LNCAP (cell line): ENCODE measurements at regions not wholly inside any gene's neighbourhood (a gene's known extent, or its start where the extent isn't known, plus 50 kb on each side); places are given as distances from the start of the nearest gene placed in this dataset.

ENCODE experiments used
- CTCF ChIP-seq: fragments of 450-650 bp; IDR thresholded peaks from 2 replicates; pipeline ENCODE4 v1.5.1; 2017; ENCODE audit warnings: mild to moderate bottlenecking

- no peak for TF ChIP-seq CTCF
Measured at GRCh38 chrX:39516427-39516841, 581.3 kb downstream of the BCOR start.

- TF ChIP-seq CTCF = no peak
Measured at GRCh38 chrX:39518476-39519029, 579.2 kb downstream of the BCOR start.

DNA sequence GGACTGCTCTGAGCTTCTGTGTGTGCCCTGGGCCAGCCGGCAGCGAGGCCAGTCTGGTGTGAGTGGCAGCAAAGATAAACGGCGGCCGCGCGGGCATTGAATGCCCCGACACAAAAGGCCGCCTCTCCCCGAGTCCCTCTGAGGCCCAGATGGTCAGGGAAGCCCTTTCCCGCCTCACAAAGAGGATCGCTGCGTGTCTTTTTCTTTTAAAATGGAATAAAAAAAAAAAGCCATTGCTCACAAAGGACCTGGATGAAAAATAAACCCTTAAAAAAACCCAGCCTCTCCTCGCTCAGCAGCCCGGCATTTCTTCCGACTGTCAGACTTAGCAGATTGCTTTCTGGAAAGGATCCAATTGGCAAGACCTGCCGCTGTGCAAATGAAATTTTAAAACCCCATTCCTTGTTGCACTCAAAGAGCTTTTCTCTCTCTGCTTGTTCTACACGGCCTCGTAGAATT lies 578.7 kb downstream of the BCOR start:
- TF ChIP-seq CTCF = no peak

DNA sequence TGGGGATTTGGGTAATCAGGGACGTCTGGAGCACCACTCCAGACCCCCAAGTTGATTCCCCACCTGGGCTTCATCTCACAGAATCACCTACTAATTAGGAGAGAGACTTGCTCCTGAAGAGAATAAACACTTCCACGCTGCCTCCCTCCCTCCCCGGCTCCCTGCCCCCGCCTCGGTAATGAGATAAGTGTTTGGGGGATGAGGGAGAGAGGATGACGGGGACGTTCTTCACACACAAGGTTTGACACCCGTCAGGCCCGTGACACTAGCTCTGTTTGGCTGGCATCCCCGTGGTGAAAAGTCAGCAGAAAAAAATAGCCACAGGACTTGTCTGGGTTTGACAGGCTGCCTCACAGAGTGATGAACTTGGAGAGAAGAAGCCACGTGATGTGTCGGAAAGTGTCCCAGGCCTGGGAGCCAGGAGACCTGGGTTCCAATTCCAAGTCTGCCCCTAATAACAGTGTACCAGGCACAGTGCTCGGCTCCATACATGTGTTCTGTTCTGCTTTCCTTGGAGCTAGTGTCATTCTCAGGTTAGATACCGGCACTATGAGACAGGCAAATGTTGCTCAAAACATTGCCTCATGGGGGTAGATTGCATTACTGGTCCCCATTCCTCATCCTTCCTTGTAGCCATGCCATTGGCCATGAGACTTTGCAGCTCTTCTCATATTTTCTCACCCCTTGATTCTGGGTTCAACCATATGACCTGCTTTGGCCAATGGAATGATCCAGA lies 578.0 kb downstream of the BCOR start:
- no peak for TF ChIP-seq CTCF

DNA sequence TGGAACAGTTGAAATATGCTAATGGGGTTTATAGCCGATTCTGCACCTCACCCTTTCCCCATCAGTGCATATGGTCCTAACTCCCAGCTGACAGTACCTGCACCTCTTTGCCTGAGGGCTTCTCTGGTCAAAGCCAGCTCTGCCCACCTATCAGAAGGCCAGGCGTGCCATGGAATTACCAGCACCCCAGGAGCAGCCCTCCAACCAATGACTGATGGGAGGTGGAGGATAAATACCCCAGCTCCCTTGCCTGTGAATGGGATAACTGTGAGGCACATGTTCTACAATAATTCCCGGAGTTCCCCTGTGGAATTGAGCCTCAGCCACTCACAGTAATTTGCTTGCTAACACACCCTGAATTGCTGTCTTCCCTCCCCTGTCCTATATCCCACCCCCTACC lies 572.0 kb downstream of the BCOR start:
- no peak for TF ChIP-seq CTCF

- TF ChIP-seq CTCF = no peak
Measured at GRCh38 chrX:39527025-39527424, 570.7 kb downstream of the BCOR start.

DNA sequence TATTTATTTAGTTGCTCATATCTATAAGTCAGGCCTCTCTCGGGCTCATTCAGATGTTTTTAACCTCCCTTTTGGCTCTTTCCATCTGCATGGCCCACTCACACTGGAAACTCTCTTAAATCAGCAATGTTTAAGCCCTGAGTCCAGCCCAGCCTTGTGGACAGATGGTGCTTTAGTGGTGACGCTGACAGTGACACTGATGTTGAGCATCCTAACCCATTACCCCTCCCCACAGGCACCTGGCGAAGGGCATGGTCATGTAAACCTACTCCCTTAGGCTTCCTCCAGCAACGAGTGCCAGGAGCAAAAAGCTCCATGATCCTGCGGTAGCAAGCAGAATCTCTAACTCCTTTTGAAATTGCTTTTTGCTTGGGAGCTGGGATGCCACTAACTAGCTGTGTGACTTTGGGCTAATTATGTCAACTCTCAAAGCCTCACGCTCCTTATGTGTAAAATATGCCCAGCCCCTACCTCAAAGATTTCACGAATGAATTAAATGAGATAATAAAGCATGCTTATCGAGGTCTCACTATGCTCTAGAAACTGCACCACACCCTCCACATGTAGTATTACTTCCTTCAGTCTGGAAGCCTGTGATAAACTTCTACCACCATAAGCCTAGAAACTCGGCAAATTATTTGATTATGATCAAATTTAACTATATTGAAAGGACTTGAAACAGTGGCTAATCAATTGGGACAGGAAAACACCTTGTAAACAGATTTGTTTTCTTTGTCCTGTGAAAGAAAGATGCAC lies 569.4 kb downstream of the BCOR start:
- TF ChIP-seq CTCF = no peak
